ENCODE measurements at regions not wholly inside any gene's neighbourhood (a gene's known extent, or its start where the extent isn't known, plus 50 kb on each side); places are given as distances from the start of the nearest gene placed in this dataset.

DNA sequence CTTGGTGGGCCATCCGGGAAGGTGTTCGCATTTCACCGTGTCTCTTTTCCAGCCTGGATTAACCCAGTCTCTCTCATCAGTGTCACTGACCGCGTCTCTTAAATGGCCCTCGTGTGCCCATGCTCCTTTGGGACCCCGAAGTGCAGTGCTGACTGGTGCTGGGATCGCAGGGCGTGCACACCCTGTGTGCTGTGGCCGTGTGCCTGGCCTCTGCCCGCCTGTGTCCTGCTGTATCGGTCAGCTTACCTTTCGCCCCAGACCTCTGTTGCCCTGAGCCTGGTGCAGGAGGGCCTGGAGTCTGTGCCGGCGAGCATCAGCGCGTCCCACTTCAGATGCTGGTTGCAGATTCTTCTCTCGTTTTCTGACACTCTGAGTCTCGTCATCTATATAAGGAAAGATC, 68.3 kb upstream of the HGFAC start:
- Histone ChIP-seq H3K36me3 (ENCODE audit: control insufficient read depth in 2 of 2, extremely low read depth in 1 of 2, insufficient read depth in 2 of 2, low read length in 2 of 2) (peaks cover 0 to 5% of the 10 kb centered on the region in 2 experiments), H3K9ac (replicated peaks; ENCODE audit: extremely low read depth, insufficient read depth, low read length) (no peak overlapping the region), H3K4me1 (ENCODE audit: control insufficient read depth, extremely low read depth, insufficient read depth, low read length) (peaks cover 43% of the 10 kb centered on the region), H3K79me2 (ENCODE audit: control insufficient read depth, insufficient read depth, low read length) (peaks cover 33% of the 10 kb centered on the region), H3K4me3 (replicated peaks in 1 of 3; ENCODE audit: insufficient read depth in 1 of 3, low read depth in 1 of 3, low read length in 3 of 3) (no peak overlapping the region), H2AFZ (ENCODE audit: low read depth, low read length) (no peak overlapping the region), H3K9me3 (replicated peaks; ENCODE audit: control insufficient read depth, insufficient read depth, low read length) (no peaks in the 10 kb centered on the region), H3K4me2 (ENCODE audit: insufficient read depth, low read length) (no peak overlapping the region), H3K9me1 (replicated peaks; ENCODE audit: control insufficient read depth, extremely low read depth, insufficient read depth, low read length) (no peaks in the 10 kb centered on the region), H3K27ac (ENCODE audit: insufficient read depth, low read depth, low read length) (no peak overlapping the region), H3K27me3 (ENCODE audit: control insufficient read depth in 2 of 2, insufficient read depth in 2 of 2, low read length in 2 of 2) (no peaks in the 10 kb centered on the region), H4K20me1 (replicated peaks; ENCODE audit: control insufficient read depth, extremely low read depth, insufficient read depth, low read length) (no peaks in the 10 kb centered on the region)
- no peak for DNase-seq (ENCODE audit: low read depth, low spot score)
- no peak for FAIRE-seq
- ChIA-PET POLR2A (no interaction called here), CTCF (no interaction called here)
- intact Hi-C loops (cut with micrococcal nuclease): no loop called here
- TF ChIP-seq, protein P1, sequence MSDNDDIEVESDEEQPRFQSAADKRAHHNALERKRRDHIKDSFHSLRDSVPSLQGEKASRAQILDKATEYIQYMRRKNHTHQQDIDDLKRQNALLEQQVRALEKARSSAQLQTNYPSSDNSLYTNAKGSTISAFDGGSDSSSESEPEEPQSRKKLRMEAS (IDR thresholded peaks at IDR 0.05; ENCODE audit: insufficient read depth, insufficient read length): no peak
- TF ChIP-seq POLR2A (IDR thresholded peaks at IDR 0.05; ENCODE audit: low read depth, low read length): no peak
- TF ChIP-seq GATA2 (IDR thresholded peaks at IDR 0.05; ENCODE audit: insufficient read depth, insufficient read length, low read depth, low read length): no peak
- no TSS peak for BruUV-seq (replicated peaks)
- dilution Hi-C loops (cut with MboI; ENCODE audit: extremely low pct_ligation_motif_present, low sequenced_read_pairs): no loop called here

DNA sequence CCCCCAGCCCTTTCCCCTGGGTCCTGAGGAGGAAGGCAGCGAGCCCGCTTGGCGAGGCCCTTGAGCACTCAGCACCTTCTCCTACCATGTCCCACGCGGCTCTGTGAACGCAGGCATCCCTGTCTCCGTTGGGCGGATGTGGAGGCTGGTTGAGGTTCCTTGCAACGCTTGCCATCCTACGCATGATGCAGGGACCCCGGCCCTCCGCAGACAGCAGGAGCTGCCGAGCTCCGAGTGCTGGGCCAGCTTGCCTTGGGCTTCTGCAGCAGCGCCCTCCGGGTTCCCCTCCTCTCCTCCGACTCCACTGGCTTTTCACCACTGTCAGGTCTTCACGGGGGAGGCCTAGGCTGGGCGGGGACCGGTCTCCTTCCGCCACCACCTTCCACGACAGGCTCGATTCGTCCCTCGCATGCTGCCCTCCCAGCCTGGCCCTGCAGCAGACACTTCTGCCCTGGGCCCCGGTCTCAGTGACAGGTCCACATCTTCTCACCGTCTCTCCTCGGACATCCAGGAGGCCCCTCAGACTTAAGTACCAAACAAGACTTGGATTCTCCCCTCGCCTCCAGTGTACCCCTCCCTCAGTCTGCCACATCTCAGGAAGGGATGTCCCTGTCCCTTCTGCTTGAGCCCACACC, 67.6 kb upstream of the HGFAC start:
- ChIA-PET CTCF (no interaction called here), POLR2A (no interaction called here)
- FAIRE-seq (no peak), DNase-seq (ENCODE audit: low read depth, low spot score) (no peak)
- Histone ChIP-seq H3K4me3 (replicated peaks in 1 of 3; ENCODE audit: insufficient read depth in 1 of 3, low read depth in 1 of 3, low read length in 3 of 3) (no peak overlapping the region), H3K27me3 (ENCODE audit: control insufficient read depth in 2 of 2, insufficient read depth in 2 of 2, low read length in 2 of 2) (no peaks in the 10 kb centered on the region), H4K20me1 (replicated peaks; ENCODE audit: control insufficient read depth, extremely low read depth, insufficient read depth, low read length) (no peaks in the 10 kb centered on the region), H3K9ac (replicated peaks; ENCODE audit: extremely low read depth, insufficient read depth, low read length) (no peak overlapping the region), H3K4me2 (ENCODE audit: insufficient read depth, low read length) (no peak overlapping the region), H3K9me3 (replicated peaks; ENCODE audit: control insufficient read depth, insufficient read depth, low read length) (no peaks in the 10 kb centered on the region), H3K9me1 (replicated peaks; ENCODE audit: control insufficient read depth, extremely low read depth, insufficient read depth, low read length) (no peaks in the 10 kb centered on the region), H3K4me1 (ENCODE audit: control insufficient read depth, extremely low read depth, insufficient read depth, low read length) (peaks cover 37% of the 10 kb centered on the region), H3K27ac (ENCODE audit: insufficient read depth, low read depth, low read length) (no peak overlapping the region), H3K36me3 (ENCODE audit: control insufficient read depth in 2 of 2, extremely low read depth in 1 of 2, insufficient read depth in 2 of 2, low read length in 2 of 2) (peaks cover 0 to 5% of the 10 kb centered on the region in 2 experiments), H3K79me2 (ENCODE audit: control insufficient read depth, insufficient read depth, low read length) (peaks cover 31% of the 10 kb centered on the region), H2AFZ (ENCODE audit: low read depth, low read length) (no peak overlapping the region)
- dilution Hi-C loops (cut with MboI; ENCODE audit: extremely low pct_ligation_motif_present, low sequenced_read_pairs): no loop called here
- TF ChIP-seq MYC (IDR thresholded peaks at IDR 0.05; ENCODE audit: low read depth, low read length): no peak
- BruUV-seq (replicated peaks): no TSS peak
- intact Hi-C loops (cut with micrococcal nuclease): no loop called here
